Ishikawa (cell line): ENCODE measurements at regions not wholly inside any gene's neighbourhood (a gene's known extent, or its start where the extent isn't known, plus 50 kb on each side); places are given as distances from the start of the nearest gene placed in this dataset.

Experiments used
- CREB1 ChIP-seq: IDR thresholded peaks from 2 replicates; pipeline ENCODE4 v1.6.1; 2012; ENCODE audit warnings: low read depth
- EP300 ChIP-seq: IDR thresholded peaks from 2 replicates; pipeline ENCODE4 v1.6.1; 2012; ENCODE audit warnings: borderline replicate concordance
- NFIC ChIP-seq: IDR thresholded peaks from 2 replicates; pipeline ENCODE4 v1.6.1; 2012
- TAF1 ChIP-seq: IDR thresholded peaks from 2 replicates; pipeline ENCODE4 v1.6.1; 2012; ENCODE audit warnings: low read depth, mild to moderate bottlenecking
- TEAD4 ChIP-seq: IDR thresholded peaks from 2 replicates; pipeline ENCODE4 v1.6.1; 2012
- YY1 ChIP-seq: IDR thresholded peaks from 2 replicates; pipeline ENCODE4 v1.6.1; 2012; ENCODE audit warnings: low read depth

GRCh38 chr1:30610917-30611316 lies 112.5 kb downstream of the MATN1 start:
- no peak for TF ChIP-seq CREB1
- TF ChIP-seq TEAD4: no peak
- TF ChIP-seq TAF1: no peak
- no peak for TF ChIP-seq EP300
- no peak for TF ChIP-seq YY1
- TF ChIP-seq NFIC: no peak
